LoVo (cell line): ENCODE measurements at regions not wholly inside any gene's neighbourhood (a gene's known extent, or its start where the extent isn't known, plus 50 kb on each side); places are given as distances from the start of the nearest gene placed in this dataset.

ENCODE experiments used
- DNase-seq: peaks from one replicate; pipeline ENCODE4 v3.0.0-alpha.2; 2016; ENCODE audit warnings: low spot score

GRCh38 chr4:163622379-163623035 lies 128.0 kb downstream of the TMA16 start:
- no peak for DNase-seq

GRCh38 chr4:163623787-163624186 lies 129.3 kb downstream of the TMA16 start:
- DNase-seq = no peak

GRCh38 chr4:163624727-163625126 lies 130.2 kb downstream of the TMA16 start:
- no peak for DNase-seq

- no peak for DNase-seq
Observed at GRCh38 chr4:163631288-163631687, 136.8 kb downstream of the TMA16 start.

GRCh38 chr4:163638909-163639308 lies 144.4 kb downstream of the TMA16 start:
- DNase-seq = no peak

- no peak for DNase-seq
Observed at GRCh38 chr4:163649557-163650091, 155.1 kb downstream of the TMA16 start.

- no peak for DNase-seq
Observed at GRCh38 chr4:163651761-163652160, 157.3 kb downstream of the TMA16 start.

- DNase-seq = no peak
Observed at GRCh38 chr4:163654621-163655020, 160.1 kb downstream of the TMA16 start.

- no peak for DNase-seq
Observed at GRCh38 chr4:163660636-163661035, 166.1 kb downstream of the TMA16 start.

GRCh38 chr4:163662768-163663167 lies 168.3 kb downstream of the TMA16 start:
- DNase-seq = no peak

GRCh38 chr4:163663454-163664225 lies 169.2 kb downstream of the TMA16 start:
- no peak for DNase-seq

GRCh38 chr4:163665101-163665500 lies 170.6 kb downstream of the TMA16 start:
- no peak for DNase-seq

GRCh38 chr4:163665521-163666331 lies 171.2 kb downstream of the TMA16 start:
- DNase-seq = no peak

GRCh38 chr4:163666332-163666873 lies 171.9 kb downstream of the TMA16 start:
- no peak for DNase-seq

- no peak for DNase-seq
Observed at GRCh38 chr4:163672751-163673150, 178.3 kb downstream of the TMA16 start.

- no peak for DNase-seq
Observed at GRCh38 chr4:163673848-163674697, 179.6 kb downstream of the TMA16 start.

GRCh38 chr4:163679189-163679588 lies 184.7 kb downstream of the TMA16 start:
- peak; percentile 11 for DNase-seq

- DNase-seq = no peak
Observed at GRCh38 chr4:163680386-163681098, 186.1 kb downstream of the TMA16 start.

GRCh38 chr4:163681208-163681821 lies 186.8 kb downstream of the TMA16 start:
- DNase-seq = peak; percentile 38

- DNase-seq = no peak
Observed at GRCh38 chr4:163688856-163689255, 194.4 kb downstream of the TMA16 start.
